NCI-H146 (cell line): ENCODE measurements at regions not wholly inside any gene's neighbourhood (a gene's known extent, or its start where the extent isn't known, plus 50 kb on each side); places are given as distances from the start of the nearest gene placed in this dataset.

Source experiments
- DNase-seq: peaks from one replicate; lab custom pipeline; 2025; lab: John Stamatoyannopoulos, UW

DNA sequence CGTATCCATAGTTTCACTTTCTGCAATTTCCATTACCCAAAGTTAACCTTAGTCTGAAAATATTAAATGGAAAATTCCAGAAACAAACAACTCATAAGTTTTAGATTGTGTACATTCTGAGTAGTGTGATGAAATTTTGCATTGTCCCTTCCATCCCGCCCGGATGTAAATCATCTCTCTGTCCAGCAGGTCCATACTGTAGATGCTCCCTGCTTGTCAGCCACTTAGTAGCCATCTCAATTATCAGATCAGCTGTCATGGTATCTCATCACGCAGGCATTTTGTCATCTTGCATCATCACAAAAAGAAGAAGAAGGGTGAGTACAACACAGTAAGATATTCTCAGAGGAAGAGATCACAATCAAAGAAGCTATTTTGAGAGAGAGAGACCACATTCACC, 185.0 kb upstream of the STK17B start:
- DNase-seq = no peak

DNA sequence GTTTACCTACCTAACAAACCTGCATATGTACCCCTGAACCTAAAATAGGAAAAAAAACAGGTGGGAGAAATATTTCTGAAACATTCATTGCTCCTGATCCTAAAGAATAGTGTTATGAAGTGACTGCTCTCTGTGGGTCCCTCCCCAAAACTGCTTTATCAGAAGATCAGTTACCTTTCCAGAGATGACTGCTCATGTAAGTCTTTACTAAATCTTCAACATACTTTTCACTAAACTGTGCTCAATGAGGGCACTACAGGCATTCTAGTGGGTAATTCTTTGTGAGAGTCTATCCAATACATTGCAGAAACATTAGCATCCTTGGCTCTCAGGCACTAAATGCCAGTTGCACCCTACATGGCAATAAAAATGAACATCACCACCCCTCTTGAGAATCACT, 189.3 kb upstream of the STK17B start:
- no peak for DNase-seq

DNA sequence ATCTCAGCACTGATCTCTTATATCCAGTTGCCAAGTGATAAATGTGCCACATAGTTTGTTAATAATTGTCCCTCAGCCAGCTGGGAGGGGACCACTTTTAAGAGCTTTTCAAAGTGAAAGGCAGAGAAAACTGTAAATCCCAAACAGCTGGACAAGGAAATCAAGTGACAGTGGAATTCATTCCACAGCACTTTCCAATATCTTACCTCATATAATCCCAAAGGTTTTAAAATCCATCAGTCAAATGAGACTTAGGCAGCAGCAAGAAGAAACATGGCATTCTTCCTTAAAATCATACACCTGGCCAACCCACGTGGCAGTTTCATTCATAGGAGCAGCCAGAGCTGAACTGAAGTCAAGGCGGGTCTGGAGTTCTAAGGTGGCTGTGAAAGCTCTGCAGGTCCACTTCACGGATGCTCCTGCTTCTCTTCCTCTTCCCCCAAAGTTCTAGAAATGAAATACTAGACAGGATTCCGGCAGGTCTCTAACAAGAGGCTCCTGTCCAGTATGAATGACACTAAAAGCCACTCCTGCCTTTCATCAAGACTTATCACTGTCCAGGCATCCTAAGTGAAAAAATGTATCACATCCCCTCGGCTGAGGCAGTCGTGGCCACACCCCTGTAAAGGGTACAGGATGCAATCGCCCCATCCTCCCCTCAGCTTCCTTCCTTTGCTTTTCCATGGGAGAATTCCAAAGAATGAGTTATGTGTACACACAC, 190.4 kb upstream of the STK17B start:
- DNase-seq = no peak

DNA sequence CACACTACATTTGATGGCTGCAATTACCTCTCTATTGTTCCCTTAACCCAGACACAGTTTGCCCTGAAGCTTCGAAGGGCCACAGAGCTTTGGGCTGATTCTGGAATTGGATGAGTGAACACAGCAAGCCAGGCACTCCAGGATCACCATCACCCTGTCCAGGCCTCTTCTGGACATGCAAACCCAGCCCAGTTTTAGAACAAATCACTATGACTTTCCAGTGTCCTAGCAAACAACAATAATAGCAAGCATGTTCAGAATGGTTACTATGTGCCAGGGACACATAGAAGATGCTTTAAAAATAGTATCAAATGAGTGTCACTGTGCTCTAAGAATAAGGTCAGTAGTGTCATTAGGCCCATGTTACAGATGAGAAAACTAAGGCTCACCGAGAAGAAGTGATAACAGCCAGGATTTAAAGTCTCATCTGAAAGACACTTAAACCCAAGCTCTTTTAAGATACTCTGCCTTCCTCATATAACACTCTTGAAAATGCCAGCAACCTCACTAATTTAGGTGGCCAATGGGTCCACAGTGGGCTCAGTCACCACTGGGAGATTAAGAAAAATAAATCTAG, 191.7 kb upstream of the STK17B start:
- no peak for DNase-seq

DNA sequence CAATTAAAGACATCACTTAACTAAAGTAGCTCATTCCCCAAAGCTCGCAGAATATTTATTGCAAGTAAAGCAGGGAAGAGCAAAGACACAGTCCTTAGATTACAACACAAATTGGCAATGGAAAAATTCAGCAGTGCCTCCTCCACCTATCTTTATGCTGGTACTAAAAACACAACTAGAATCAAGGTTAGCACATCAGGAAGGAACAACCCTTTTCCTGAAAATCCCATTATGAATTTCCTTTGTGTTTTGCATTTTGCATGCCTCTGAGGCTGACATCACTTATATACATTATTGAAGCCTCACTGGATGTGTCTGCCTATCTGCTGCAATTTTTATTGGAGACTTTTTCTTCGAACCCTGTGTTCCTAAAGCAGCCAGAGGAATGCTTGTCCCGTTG, 193.8 kb upstream of the STK17B start:
- DNase-seq = no peak

DNA sequence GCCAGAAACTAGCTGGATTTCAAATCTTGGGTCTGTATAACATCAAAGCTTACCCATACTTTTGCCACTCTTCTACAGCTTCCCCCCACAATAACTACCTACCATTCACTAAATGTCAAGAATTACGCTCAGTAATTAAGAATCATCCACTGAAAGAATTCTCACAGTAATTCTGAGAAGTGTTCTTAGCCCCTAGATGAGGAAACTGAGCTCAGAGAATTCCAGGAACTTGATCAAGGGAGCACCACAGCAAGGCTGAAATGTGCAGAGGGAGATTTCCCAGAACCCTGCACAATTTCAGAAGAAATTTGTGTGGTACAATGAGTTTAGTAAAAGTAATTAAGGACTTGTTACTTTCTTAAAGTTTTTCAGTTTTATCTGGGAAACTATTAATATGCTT, 194.5 kb upstream of the STK17B start:
- DNase-seq = no peak

DNA sequence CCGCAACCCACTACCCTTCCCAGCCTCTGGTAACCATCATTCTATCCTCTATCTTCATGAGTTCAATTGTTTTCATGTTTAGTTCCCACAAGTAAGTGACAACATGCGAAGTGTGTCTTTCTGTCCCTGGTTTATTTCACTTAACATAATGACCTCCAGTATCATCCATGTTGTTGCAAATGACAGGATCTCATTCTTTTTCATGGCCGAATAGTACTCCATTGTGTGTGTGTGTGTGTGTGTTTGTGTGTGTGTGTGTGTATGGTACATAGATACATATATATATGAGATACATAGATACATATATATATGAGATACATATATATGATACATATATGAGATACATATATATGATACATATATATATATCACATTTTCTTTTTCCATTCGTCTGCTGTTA, 196.3 kb upstream of the STK17B start:
- DNase-seq = no peak

DNA sequence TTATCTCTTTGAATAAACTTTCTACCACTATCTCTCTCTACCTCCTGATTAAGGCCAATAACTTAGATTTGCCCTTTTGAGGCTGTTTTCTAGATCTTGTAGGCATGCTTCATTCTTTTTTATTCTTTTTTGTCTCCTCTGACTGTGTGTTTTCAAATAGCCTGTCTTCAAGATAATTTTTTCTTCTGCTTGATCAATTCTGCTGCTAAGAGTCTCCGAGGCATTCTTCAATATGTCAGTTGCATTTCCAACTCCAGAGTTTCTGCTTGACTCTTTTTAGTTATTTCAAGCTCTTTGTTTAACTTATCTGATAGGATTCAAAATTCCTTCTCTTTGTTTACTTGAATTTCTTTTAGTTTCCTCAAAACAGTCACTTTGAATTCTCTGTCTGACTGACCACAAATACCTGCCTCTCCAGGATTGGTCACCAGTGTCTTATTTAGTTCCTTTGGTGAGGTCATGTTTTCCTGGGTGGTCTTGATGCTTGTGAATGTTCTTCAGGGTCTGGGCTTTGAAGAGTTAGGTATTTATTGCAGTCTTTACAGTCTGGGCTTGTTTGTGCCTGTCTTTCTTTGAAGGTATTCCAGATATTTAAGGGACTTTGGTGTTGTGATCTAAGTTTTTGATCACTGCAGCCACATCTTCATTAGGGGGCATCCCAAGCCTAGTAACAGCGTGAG, 197.3 kb upstream of the STK17B start:
- no peak for DNase-seq

DNA sequence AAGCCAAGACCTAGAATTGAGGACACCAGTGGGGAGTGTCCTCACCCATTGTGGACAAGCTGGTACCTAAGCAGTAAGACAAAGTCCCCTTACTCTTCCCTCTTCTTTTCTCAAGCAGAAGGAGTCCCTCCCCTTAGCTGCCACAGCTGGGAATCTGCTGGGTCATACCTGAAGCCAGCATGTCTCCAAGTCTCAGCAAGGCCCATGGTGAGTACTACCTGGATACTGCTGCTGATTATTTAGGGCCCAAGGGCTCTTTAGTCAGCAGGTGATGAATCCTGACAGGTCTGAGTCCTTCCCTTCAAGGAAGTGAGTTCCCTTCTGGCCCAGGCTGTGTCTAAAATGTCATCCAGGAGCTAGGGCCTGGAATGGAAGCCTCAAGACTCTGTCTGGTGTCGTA, 198.6 kb upstream of the STK17B start:
- no peak for DNase-seq

DNA sequence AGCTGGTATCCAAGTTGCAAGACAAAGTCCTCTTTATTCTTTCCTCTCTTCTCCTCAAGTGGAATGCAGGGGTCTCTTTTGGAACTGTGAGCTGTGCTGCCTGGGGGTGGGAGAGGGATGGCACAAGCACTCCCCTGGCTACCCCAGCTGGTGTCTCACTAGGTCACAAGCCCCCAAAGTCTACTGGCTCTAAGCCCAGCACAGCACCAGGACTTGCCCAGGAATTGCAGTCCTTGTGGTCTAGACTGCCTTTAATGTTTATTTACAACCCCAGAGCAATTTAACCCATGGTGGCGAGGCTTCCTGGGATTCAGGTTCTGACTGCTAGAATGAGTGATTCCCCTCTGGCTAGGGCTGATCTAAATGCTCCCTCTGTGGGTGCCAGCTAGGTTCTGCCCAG, 199.0 kb upstream of the STK17B start:
- DNase-seq = no peak

DNA sequence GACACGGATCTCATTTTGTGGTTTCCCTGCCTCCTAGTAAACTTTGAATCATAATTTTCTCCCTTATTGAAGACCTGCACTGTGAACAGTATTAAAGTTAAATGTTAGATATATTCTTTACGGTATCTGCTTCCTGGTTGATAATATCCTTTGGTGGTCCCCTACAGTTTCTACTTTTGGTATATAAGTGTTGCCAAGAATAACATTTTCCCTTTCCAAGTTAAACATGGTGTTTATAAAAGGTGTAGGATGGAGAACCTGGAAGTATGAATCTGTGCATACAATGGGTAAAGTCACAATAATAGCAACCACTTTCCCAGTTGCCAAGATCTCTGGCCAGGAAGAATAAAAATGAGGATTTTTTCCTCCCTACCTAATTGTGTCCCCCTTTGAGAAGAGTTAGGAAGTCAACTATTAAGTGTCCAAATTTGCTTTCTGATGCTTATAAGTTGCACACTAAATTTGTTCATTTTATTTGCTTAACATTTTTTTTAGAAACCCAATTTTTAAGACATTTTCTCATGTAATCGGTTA, 201.0 kb upstream of the STK17B start:
- no peak for DNase-seq

DNA sequence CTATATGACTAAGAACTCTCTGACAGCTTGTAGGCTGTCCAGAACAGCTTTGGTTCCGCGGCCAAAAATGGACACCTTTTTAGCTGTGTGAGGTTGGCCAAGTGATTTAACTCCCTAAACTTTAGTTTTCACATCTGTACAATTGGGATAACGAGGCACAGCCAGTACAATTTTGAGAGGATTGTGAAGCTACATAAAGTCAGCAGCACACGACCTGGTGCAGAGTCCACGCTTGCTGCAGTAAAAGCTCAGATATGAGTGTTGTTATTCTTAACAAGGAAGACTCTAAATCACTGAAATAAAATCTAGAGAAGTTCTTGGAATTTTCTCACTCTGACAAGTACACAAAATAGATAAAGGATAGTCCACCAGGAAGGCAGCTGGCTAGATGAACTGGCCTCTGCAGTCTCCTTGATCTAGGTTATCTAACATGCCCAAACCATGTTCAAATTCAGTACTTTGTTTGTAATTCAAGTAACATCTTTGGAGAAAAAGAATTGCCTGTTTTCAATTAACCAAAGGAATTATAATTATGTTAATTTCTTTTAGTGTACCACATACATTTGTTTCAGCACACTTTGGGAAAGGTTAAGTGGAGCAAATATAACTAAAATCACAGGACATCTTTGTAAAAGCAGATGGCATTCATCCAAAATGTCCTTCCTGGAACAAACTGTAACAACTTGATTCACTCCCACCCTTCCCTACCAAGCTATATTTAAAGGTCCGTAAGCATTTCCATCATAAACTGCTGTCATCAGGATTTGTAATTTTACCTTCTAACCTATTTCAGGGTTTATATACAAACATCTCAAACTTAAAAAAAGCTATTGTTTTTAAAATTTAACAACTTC, 201.7 kb upstream of the STK17B start:
- DNase-seq = no peak

DNA sequence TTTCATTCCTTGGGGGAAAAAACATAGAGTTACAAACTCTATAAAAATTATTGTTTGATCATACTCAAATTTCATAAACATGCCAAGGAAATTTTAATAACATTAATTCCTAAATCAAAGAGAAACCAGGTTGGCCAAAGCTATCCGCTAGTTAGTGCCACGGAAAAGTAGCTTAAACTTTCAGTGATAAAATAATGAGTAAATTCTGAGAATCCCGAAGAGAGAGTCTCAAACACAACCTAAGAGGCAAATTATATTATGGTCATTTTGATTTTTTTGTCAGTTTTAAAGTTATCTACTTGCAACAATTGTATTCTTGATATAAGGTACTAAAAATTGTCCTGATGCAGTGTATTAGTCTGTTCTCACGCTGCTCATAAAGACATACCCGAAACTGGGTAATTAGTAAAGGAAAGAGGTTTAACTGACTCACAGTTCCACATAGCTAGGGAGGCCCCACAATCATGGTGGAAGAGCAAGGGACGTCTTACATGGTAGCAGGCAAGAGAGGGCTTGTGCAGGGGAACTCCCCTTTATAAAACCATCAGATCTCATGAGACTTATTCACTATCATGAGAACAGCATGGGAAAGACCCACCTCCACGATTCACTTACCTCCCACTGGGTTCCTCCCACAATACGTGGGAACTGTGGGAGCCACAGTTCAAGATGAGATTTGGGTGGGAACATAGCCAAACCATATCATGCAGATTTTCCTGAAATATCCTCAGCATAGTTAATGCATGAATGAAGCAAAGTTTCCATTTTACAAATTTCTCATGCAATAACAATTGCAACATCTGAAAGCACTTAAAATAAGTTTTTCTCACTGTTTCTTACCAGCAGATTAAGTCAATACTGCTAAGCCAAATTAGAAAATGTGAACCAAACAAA, 205.9 kb upstream of the STK17B start:
- DNase-seq = no peak

DNA sequence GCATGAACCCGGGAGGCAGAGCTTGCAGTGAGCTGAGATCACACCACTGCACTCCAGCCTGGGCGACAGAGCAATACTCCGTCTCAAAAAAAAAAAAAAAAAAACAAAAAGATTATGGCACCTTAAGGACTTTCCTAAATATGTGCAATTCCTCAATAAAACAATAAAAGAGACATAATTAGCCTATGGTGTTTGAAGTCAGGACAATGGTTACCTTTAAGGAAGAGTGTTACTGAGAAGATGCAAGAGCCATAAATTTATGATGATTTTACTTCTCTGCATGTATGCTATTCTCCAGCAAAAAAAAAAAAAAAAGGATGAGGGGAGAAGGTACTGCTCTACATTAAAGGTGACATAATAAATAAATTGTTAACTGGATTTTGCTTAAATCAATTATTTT, 208.2 kb upstream of the STK17B start:
- no peak for DNase-seq

DNA sequence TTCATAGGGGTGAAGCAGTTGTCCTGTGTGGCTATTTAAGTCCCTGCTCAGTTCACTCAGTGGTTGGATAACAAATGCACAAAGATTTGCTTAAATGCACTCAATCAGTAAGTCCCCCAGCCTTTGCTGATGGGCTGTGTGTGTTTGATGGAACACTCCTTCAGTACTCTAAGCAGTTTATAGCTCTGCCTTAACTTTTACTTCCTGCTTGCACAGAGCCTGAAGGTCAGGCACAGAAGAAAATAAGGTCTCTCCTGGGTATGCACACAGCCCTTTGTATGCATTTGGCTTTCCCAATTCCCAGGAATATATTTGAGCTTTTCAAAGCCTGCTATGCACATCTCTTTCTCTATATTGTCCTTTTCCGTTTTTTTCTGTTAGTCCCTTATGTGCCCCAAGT, 208.7 kb upstream of the STK17B start:
- DNase-seq = no peak

DNA sequence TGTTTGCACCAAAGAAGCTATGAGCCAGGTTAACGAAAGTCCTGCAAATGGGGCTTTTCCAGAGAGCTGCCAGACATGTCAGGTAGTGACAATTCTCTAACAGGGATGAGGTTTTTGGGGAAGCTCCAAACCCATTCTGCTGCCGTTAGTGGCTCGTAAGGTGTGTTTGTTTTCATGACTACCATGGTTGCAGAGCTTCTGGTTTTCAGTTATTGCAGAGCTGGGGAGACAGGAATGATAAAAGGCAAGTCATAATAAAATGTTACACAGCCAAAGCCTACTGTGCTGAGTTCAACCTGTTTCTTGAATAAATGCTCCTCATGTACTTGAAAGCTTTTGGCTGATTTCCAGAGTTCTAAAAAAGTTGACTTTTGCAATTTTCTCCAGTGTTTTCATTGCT, 209.2 kb upstream of the STK17B start:
- DNase-seq = no peak

DNA sequence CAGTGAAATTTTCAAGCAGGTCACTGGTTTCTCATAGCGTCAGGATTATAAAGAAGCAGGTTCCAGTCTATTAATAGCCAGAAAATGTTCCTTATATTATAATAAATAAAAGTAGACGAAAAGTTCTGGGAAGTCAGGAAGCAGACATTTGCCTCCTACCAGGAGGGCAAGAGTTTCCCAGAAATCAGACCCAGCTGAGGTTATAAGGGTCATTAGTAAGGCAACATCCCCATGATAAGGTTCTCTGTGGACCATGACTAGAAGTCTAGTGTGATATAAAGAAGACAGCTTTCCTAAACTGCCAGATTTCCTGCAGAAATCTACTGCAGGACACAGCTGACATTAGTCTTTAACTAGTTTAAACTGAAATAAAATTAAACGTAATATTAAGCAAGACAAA, 210.1 kb upstream of the STK17B start:
- no peak for DNase-seq

DNA sequence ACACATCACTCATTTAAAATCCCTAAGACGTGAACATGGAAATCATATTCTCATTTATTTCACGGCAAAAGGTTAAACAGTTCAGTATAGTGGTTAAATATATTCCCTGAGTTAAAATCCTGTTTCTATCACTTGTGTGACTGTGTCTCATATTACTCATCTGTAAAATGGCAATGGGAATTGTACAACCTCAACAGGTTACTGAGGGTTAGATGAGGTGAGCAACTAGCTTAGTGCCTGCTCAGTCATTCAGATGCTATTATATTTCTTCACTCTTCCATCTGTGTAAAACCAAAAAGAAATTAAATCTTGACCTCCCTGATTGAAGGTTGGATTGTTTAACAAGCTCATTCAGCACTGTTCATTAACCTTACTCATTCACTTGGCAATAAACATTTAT, 212.4 kb upstream of the STK17B start:
- DNase-seq = no peak

DNA sequence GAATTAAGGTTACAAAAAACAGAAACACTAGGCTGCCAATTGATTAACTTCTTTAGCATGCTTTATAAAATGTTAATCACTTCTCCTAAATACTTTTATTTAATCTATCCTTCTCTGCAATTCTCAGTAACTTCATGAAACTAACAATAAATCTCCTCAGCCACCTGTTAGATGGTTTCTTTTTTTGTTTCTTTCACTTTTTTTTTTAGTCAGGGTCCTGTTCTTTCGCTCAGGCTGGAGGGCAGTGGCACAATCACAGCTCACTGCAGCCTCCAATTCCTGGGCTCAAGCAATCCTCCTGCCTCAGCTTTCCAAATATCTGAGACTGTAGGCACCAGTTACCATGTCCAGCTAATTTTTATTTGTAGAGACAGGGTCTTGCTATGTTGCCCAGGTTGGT, 213.4 kb upstream of the STK17B start:
- DNase-seq = no peak

DNA sequence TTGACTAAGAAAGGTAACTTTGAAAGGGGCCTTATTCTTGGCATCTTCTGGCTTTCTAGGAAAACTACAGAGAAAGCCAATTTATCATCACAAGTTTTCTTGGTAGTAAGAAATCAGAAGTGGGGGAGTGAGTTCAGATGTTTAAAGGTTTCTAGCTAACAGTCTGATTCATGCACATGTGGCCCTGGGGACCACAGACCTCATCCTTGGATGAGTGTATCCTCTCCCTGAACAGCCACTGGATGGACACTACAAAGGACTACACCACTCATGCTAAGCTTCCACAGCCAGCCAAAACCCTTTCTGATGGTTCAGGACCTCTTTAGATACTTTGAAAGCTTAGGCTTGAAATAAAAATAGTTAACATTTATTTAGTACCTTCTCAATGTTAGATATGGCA, 218.3 kb upstream of the STK17B start:
- no peak for DNase-seq
